Keratinocyte (primary cell): ENCODE measurements at regions not wholly inside any gene's neighbourhood (a gene's known extent, or its start where the extent isn't known, plus 50 kb on each side); places are given as distances from the start of the nearest gene placed in this dataset.

ENCODE experiments used
- DNase-seq: peaks from one replicate; pipeline ENCODE4 v3.0.0-alpha.2; 2011; ENCODE audit warnings: low read depth, missing footprints, low spot score
- FAIRE-seq: peaks from 2 replicates; lab custom pipeline; 2011; peaks lifted over from hg19 to GRCh38; lab: Jason Lieb, UNC
- H2AFZ ChIP-seq: 2 replicates; pipeline ENCODE4 v1.6.0; 2012; ENCODE audit warnings: low read length, control low read depth, inconsistent platforms; ENCODE audit not compliant: control insufficient read depth
- H3K27ac ChIP-seq: 2 replicates; pipeline ENCODE4 v1.5.1; 2011; ENCODE audit warnings: low read length; ENCODE audit not compliant: control insufficient read depth, insufficient read depth
- H3K27me3 ChIP-seq: 3 replicates; pipeline ENCODE4 v1.6.0; 2011; ENCODE audit warnings: low read length; ENCODE audit not compliant: control insufficient read depth, insufficient read depth; ENCODE audit errors: extremely low read depth
- H3K36me3 ChIP-seq, 2 experiments: 2 replicates in 1 of 2; 3 replicates in 1 of 2; pipeline ENCODE4 v1.5.1; 2011; ENCODE audit warnings: low read length in 2 of 2, mild to moderate bottlenecking in 1 of 2; ENCODE audit not compliant: control insufficient read depth in 2 of 2, insufficient read depth in 2 of 2; ENCODE audit errors: extremely low read depth in 1 of 2
- H3K4me1 ChIP-seq: 3 replicates; pipeline ENCODE4 v1.5.1; 2011; ENCODE audit warnings: low read length; ENCODE audit not compliant: control insufficient read depth, insufficient read depth; ENCODE audit errors: extremely low read depth
- H3K4me2 ChIP-seq: 3 replicates; pipeline ENCODE4 v1.6.0; 2011; ENCODE audit warnings: low read depth, low read length; ENCODE audit not compliant: control insufficient read depth, insufficient read depth; ENCODE audit errors: extremely low read depth
- H3K4me3 ChIP-seq, 3 experiments: fragments of 200-600 bp in 1 of 3; sonication (generic) in 1 of 3; 2 replicates in 2 of 3; 3 replicates in 1 of 3; pipeline ENCODE4 v1.5.1; 2011 to 2016; ENCODE audit warnings: low read length in 3 of 3, mild to moderate bottlenecking in 3 of 3, control low read depth in 2 of 3, inconsistent platforms in 1 of 3, low read depth in 1 of 3, mixed read lengths in 1 of 3, mixed run types in 1 of 3, moderate library complexity in 1 of 3; ENCODE audit not compliant: control insufficient read depth in 2 of 3, insufficient read depth in 2 of 3; ENCODE audit errors: extremely low read depth in 1 of 3
- H3K79me2 ChIP-seq: 2 replicates; pipeline ENCODE4 v1.6.0; 2012; ENCODE audit warnings: low read length; ENCODE audit not compliant: control insufficient read depth, insufficient read depth
- H3K9ac ChIP-seq: 3 replicates; pipeline ENCODE4 v1.6.0; 2011; ENCODE audit warnings: low read length; ENCODE audit not compliant: control insufficient read depth, insufficient read depth; ENCODE audit errors: extremely low read depth
- H3K9me1 ChIP-seq: 3 replicates; pipeline ENCODE4 v1.6.0; 2011; ENCODE audit warnings: low read length; ENCODE audit not compliant: control insufficient read depth, insufficient read depth; ENCODE audit errors: extremely low read depth
- H3K9me3 ChIP-seq: 2 replicates; pipeline ENCODE4 v1.5.1; 2012; ENCODE audit warnings: low read depth, low read length; ENCODE audit not compliant: control insufficient read depth
- H4K20me1 ChIP-seq: 3 replicates; pipeline ENCODE4 v1.6.0; 2011; ENCODE audit warnings: low read length; ENCODE audit not compliant: control insufficient read depth, insufficient read depth; ENCODE audit errors: extremely low read depth
- EZH2 ChIP-seq: IDR thresholded peaks from one replicate; pipeline ENCODE4 v1.6.1; 2012; ENCODE audit warnings: inconsistent platforms, mild to moderate bottlenecking, low read length, moderate library complexity
- dilution Hi-C: fragments of 300-500 bp; cut with MboI; formaldehyde crosslinking; loops from one replicate; pipeline ENCODE4 v1.7.0; 2020; ENCODE audit warnings: low sequenced_read_pairs; ENCODE audit not compliant: extremely low pct_ligation_motif_present
- TF ChIP-seq, protein P1 (sequence below), 3 experiments: IDR thresholded peaks in 1 of 3; conservative IDR thresholded peaks in 1 of 3; optimal IDR thresholded peaks in 1 of 3; 2 replicates in 2 of 3; 3 replicates in 1 of 3; pipeline versions ENCODE3 to v1.5.1; 2011; ENCODE audit warnings: low read length in 3 of 3, mild to moderate bottlenecking in 3 of 3, moderate library complexity in 2 of 3, control low read depth in 1 of 3, inconsistent platforms in 1 of 3; ENCODE audit not compliant: insufficient read depth in 2 of 3; ENCODE audit errors: extremely low read depth in 1 of 3

DNA sequence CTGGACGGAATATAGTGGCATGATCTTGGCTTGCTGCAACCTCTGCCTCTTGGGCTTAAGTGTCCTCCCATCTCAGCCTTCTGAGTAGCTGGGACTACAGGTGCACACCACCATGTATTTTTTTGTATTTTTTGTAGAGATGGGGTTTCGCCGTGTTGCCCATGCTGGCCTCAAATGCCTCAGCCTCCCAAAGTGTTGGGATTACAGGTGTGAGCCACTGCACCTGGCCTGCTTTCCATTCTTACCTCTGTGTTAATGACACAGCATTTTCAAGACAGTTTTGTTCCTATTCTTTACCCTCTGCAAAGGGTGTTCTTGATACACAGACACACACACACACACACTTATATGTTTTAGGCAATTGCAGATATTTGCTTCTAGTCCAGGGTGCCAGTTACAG, 113.3 kb downstream of the LRRC70 start:
- no peaks in the 10 kb centered on the region for H3K9me3 ChIP-seq
- FAIRE-seq (no peak), DNase-seq (no peak)
- H3K79me2 ChIP-seq = no peaks in the 10 kb centered on the region
- no peaks in the 10 kb centered on the region for H3K4me1 ChIP-seq
- H3K4me3 ChIP-seq = no peak overlapping the region
- no peak overlapping the region for H3K4me2 ChIP-seq
- H3K27me3 ChIP-seq = no peaks in the 10 kb centered on the region
- dilution Hi-C loops = no loop called here
- H3K9ac ChIP-seq = no peak overlapping the region
- H2AFZ ChIP-seq = no peak overlapping the region
- TF ChIP-seq EZH2 = no peak
- TF ChIP-seq, protein P1, sequence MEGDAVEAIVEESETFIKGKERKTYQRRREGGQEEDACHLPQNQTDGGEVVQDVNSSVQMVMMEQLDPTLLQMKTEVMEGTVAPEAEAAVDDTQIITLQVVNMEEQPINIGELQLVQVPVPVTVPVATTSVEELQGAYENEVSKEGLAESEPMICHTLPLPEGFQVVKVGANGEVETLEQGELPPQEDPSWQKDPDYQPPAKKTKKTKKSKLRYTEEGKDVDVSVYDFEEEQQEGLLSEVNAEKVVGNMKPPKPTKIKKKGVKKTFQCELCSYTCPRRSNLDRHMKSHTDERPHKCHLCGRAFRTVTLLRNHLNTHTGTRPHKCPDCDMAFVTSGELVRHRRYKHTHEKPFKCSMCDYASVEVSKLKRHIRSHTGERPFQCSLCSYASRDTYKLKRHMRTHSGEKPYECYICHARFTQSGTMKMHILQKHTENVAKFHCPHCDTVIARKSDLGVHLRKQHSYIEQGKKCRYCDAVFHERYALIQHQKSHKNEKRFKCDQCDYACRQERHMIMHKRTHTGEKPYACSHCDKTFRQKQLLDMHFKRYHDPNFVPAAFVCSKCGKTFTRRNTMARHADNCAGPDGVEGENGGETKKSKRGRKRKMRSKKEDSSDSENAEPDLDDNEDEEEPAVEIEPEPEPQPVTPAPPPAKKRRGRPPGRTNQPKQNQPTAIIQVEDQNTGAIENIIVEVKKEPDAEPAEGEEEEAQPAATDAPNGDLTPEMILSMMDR (optimal IDR thresholded peaks at IDR 0.05 in 1 of 3, IDR thresholded peaks at IDR 0.05 in 1 of 3, conservative IDR thresholded peaks at IDR 0.05 in 1 of 3; ENCODE audit: extremely low read depth in 1 of 3, insufficient read depth in 2 of 3, low read length in 3 of 3) = no peak
- no peaks in the 10 kb centered on the region for H3K9me1 ChIP-seq
- H4K20me1 ChIP-seq = no peaks in the 10 kb centered on the region
- H3K27ac ChIP-seq = no peak overlapping the region
- no peaks in the 10 kb centered on the region for H3K36me3 ChIP-seq

DNA sequence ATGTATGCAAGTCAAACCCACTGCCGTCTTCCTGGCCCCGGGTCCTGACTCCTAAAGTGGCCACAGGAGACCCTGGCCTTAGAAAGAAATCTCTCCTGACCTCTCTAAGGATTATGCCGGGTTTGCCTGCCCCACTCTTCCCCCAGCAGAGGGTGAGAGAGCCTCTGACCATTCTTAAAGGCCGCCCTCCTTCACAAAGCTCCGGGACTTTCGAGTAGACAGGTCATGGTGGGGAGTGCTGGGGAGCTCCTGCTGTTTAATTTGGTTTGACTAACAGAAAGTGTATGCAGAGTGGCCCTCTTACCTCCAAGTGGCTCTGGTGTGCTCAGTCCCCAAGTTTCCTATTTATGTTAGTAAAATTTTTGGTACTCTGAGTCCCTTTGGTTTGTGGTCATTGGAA, 111.8 kb downstream of the LRRC70 start:
- Histone ChIP-seq H3K4me3 (no peak overlapping the region), H3K4me2 (no peak overlapping the region), H3K9me3 (no peaks in the 10 kb centered on the region), H3K36me3 (no peaks in the 10 kb centered on the region), H3K9me1 (no peaks in the 10 kb centered on the region), H3K27me3 (no peaks in the 10 kb centered on the region), H4K20me1 (no peaks in the 10 kb centered on the region), H3K27ac (no peak overlapping the region), H3K4me1 (no peaks in the 10 kb centered on the region), H2AFZ (no peak overlapping the region), H3K79me2 (no peaks in the 10 kb centered on the region), H3K9ac (no peak overlapping the region)
- no peak for TF ChIP-seq EZH2
- TF ChIP-seq, protein P1 (optimal IDR thresholded peaks at IDR 0.05 in 1 of 3, IDR thresholded peaks at IDR 0.05 in 1 of 3, conservative IDR thresholded peaks at IDR 0.05 in 1 of 3; ENCODE audit: extremely low read depth in 1 of 3, insufficient read depth in 2 of 3, low read length in 3 of 3) = no peak
- no peak for DNase-seq
- dilution Hi-C loops = no loop called here
- no peak for FAIRE-seq
